GM20000 (cell line): ENCODE measurements at regions not wholly inside any gene's neighbourhood (a gene's known extent, or its start where the extent isn't known, plus 50 kb on each side); places are given as distances from the start of the nearest gene placed in this dataset.
"Not testable (repeated sequence)": the region's sequence is repeated elsewhere in the genome, so short reads cannot be mapped to it uniquely, and the experiment has no call there.

Source experiments
- DNase-seq: peaks from one replicate; pipeline ENCODE4 v3.0.0; 2012; ENCODE audit warnings: low spot score
- CTCF ChIP-seq: IDR thresholded peaks from 2 replicates; pipeline ENCODE4 v1.5.1; 2012; ENCODE audit warnings: mild to moderate bottlenecking, control low read depth; ENCODE audit errors: extremely low read depth, missing control alignments

GRCh38 chr5:12080761-12081160 lies 176.5 kb upstream of the CTNND2 start:
- no peak for TF ChIP-seq CTCF
- DNase-seq: no peak

- not testable (repeated sequence) for DNase-seq
Measured at GRCh38 chr5:12078286-12078685, 174.0 kb upstream of the CTNND2 start.

GRCh38 chr5:12073426-12073825 lies 169.2 kb upstream of the CTNND2 start:
- TF ChIP-seq CTCF: no peak
- no peak for DNase-seq

- DNase-seq: no peak
- TF ChIP-seq CTCF: no peak
Measured at GRCh38 chr5:12072441-12072840, 168.2 kb upstream of the CTNND2 start.

- DNase-seq: no peak
- TF ChIP-seq CTCF: no peak
Measured at GRCh38 chr5:12071455-12071854, 167.2 kb upstream of the CTNND2 start.

- DNase-seq: peak; percentile 9
- peak; percentile 21 for TF ChIP-seq CTCF
Measured at GRCh38 chr5:12023614-12024241, 119.5 kb upstream of the CTNND2 start.

- no peak for TF ChIP-seq CTCF
- no peak for DNase-seq
Measured at GRCh38 chr5:12022444-12022843, 118.2 kb upstream of the CTNND2 start.

GRCh38 chr5:12019306-12019705 lies 115.1 kb upstream of the CTNND2 start:
- no peak for DNase-seq
- TF ChIP-seq CTCF: no peak
